ENCODE measurements at regions not wholly inside any gene's neighbourhood (a gene's known extent, or its start where the extent isn't known, plus 50 kb on each side); places are given as distances from the start of the nearest gene placed in this dataset.
A peak's percentile ranks its signal among the peaks of the same experiment; 100 is the strongest.

GRCh38 chr1:3954170-3955169 is 54.4 kb upstream of the C1orf174 start:
- Mint-ChIP-seq H3K27ac (no peak overlapping the region), H3K4me1 (no peaks in the 10 kb centered on the region), H3K9me3 (peaks cover 0 to 8% of the 10 kb centered on the region in 2 donors), H3K4me3 (no peak overlapping the region), H3K27me3 (peaks cover 26% of the 10 kb centered on the region)
- DNase-seq (no peak), ATAC-seq (no peak)

GRCh38 chr1:3955196-3955772 is 55.2 kb upstream of the C1orf174 start:
- H3K4me1 Mint-ChIP-seq, result no peaks in the 10 kb centered on the region
- H3K9me3 Mint-ChIP-seq, result peaks cover 0 to 3% of the 10 kb centered on the region in 2 donors
- no peak for DNase-seq
- H3K27ac Mint-ChIP-seq, result peak overlapping the region in 1 of 2 donors; percentile 61
- no peak overlapping the region for H3K4me3 Mint-ChIP-seq
- peaks cover 26% of the 10 kb centered on the region for H3K27me3 Mint-ChIP-seq
- no peak for ATAC-seq

GRCh38 chr1:3956527-3957170 is 56.6 kb upstream of the C1orf174 start:
- H3K27me3 Mint-ChIP-seq, result peaks cover 26% of the 10 kb centered on the region
- no peaks in the 10 kb centered on the region for H3K4me1 Mint-ChIP-seq
- no peaks in the 10 kb centered on the region for H3K9me3 Mint-ChIP-seq
- no peak overlapping the region for H3K4me3 Mint-ChIP-seq
- ATAC-seq, result no peak
- DNase-seq, result no peak
- H3K27ac Mint-ChIP-seq, result no peak overlapping the region

GRCh38 chr1:3959361-3959760 is 59.3 kb upstream of the C1orf174 start:
- no peak for ATAC-seq
- DNase-seq, result no peak
- Mint-ChIP-seq H3K4me1 (no peaks in the 10 kb centered on the region), H3K4me3 (no peak overlapping the region), H3K9me3 (no peaks in the 10 kb centered on the region), H3K27ac (no peak overlapping the region), H3K27me3 (peaks cover 15% of the 10 kb centered on the region)

DNA sequence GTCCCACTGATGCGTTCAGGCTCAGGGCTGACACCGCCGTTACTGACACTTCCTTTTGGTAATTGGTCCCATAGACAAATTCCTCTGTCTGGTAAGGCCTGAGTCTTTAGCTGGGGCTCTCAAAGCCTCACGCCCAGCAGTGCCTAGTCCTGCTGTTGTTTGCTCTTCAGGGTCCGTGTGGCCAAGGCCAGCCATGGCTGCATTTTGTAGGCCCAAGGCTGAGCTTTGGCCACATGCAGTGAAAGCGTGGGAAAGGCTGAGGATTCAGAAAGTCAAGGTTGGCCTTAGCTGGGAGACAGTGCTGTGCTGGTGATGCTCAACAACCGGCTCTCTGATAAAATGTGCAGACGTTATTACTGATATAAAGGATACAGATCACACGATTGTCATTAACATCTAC is 63.5 kb upstream of the C1orf174 start:
- Mint-ChIP-seq H3K9me3 (peaks cover 0 to 9% of the 10 kb centered on the region in 2 donors), H3K4me1 (no peaks in the 10 kb centered on the region), H3K27me3 (peaks cover 17% of the 10 kb centered on the region), H3K4me3 (no peak overlapping the region), H3K27ac (no peak overlapping the region)
- ATAC-seq (no peak), DNase-seq (no peak)

DNA sequence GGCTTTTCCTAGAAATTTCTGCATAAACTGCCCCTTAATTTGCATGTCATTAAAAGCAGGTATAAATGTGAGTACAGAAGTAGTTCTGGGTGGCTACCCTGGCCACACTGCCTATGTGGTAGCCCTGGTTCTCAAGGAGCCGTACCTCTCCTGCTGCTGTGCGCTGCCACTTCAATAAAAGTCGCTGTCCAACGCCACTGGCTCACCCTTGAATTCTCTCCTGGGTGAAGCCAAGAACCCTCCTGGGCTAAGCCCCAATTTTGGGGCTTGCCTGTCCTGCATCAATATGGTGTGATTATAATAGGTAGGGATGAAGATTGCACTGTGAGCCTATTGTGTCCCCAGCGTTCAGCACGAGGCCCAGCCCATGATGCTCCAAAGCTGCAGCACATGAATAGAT is 65.6 kb upstream of the C1orf174 start:
- ATAC-seq, result no peak
- no peaks in the 10 kb centered on the region for H3K4me1 Mint-ChIP-seq

GRCh38 chr1:3968851-3969250 is 68.8 kb upstream of the C1orf174 start:
- Mint-ChIP-seq H3K27me3 (peaks cover 17% of the 10 kb centered on the region), H3K4me1 (no peaks in the 10 kb centered on the region), H3K27ac (no peak overlapping the region)

More for the DNA sequence above, 65.6 kb upstream of the C1orf174 start:
- no peak for DNase-seq
- H3K4me3 Mint-ChIP-seq, result no peak overlapping the region
- H3K27me3 Mint-ChIP-seq, result peaks cover 17% of the 10 kb centered on the region
- no peak overlapping the region for H3K27ac Mint-ChIP-seq
- H3K9me3 Mint-ChIP-seq, result peaks cover 0 to 14% of the 10 kb centered on the region in 2 donors

GRCh38 chr1:3971981-3972380 is 71.9 kb upstream of the C1orf174 start:
- Mint-ChIP-seq H3K4me1 (no peaks in the 10 kb centered on the region), H3K9me3 (peaks cover 0 to 14% of the 10 kb centered on the region in 2 donors), H3K4me3 (no peak overlapping the region), H3K27ac (no peak overlapping the region), H3K27me3 (peaks cover 26% of the 10 kb centered on the region)
- ATAC-seq, result no peak
- no peak for DNase-seq

More at GRCh38 chr1:3968851-3969250, 68.8 kb upstream of the C1orf174 start:
- Mint-ChIP-seq H3K4me3 (no peak overlapping the region), H3K9me3 (peaks cover 0 to 14% of the 10 kb centered on the region in 2 donors)
- ATAC-seq, result no peak
- DNase-seq, result no peak

DNA sequence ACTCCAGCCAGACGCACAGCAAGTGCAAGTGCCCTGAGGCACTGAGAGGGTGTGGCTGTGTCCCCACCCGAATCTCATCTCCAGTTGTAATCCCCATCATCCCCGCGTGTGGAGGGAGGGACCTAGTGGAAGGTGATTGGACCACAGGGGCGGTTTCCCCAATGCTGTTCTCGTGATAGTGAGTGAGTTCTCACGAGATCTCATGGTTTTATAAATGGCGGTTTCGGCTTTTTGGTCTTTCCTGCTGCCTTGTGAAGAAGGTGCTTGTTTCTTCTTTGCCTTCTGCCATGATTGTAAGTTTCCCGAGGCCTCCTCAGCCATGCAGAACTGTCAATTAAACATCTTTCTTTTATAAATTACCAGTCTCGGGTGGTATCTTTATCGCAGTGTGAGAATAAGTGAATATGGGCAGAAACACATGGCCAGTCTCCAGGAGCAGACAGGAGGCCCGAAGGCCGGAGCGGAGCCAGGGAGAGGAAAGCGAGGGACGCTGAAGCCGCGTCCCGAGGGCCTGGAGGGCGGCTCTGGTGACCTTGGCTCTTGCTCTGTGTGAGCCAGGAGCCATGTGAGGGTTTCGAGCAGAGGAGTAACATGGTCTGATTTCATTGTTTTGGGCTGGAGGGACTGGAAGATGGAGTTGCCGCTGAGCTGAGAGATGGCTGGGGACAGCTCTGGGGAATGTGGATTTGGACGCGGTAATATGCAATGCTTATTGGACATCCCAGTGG is 76.0 kb upstream of the C1orf174 start:
- peaks cover 11% of the 10 kb centered on the region for H3K27me3 Mint-ChIP-seq
- H3K9me3 Mint-ChIP-seq, result no peaks in the 10 kb centered on the region
- no peak overlapping the region for H3K4me3 Mint-ChIP-seq
- no peak for ATAC-seq
- H3K4me1 Mint-ChIP-seq, result no peaks in the 10 kb centered on the region
- H3K27ac Mint-ChIP-seq, result peak overlapping the region in 1 of 2 donors; percentile 84
- no peak for DNase-seq

GRCh38 chr1:3976821-3977220 is 76.7 kb upstream of the C1orf174 start:
- DNase-seq, result no peak
- Mint-ChIP-seq H3K27me3 (peaks cover 11% of the 10 kb centered on the region), H3K4me3 (no peak overlapping the region), H3K4me1 (no peaks in the 10 kb centered on the region), H3K27ac (no peak overlapping the region), H3K9me3 (no peaks in the 10 kb centered on the region)
- no peak for ATAC-seq

DNA sequence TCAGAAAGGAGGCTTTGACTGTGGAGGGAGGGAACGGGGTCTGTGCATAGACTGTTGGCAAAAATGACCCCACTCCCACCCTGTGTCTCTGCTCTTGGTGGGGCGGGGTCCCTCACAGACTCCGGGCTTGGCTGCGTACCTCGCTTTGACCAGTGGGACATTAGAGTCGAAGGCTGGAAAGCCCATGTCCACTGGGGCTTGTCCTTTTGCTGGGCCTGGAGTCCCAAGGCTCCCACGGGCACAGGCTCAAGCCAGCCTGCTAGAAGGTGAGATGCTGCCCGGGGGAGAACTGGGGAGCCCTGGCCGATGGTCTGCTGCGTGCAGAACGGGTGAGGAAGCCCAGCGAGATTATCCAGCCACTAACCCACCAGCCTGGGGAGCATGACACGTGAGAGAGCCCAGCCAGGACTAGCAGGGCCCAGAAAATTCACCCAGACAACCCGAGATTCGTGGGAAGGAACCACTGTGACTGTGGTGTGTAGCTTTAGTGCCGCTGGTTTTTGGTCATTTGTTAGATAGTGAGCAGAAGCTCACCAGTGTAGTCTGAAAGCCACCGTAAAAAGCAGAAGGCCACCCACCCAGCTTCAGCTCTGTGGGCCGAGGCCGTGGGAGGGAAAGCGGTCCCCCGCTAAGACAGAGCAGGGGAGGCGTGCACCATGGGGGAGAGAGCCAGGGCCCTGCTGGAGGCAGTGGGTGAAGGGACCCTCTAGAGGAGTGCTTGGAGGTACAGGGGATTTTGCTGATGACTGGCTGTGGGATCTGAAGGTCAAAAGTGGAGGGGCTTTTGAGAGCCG is 78.3 kb upstream of the C1orf174 start:
- peaks cover 26% of the 10 kb centered on the region for H3K27me3 Mint-ChIP-seq
- no peak for ATAC-seq
- H3K9me3 Mint-ChIP-seq, result no peaks in the 10 kb centered on the region
- H3K4me1 Mint-ChIP-seq, result no peaks in the 10 kb centered on the region
- DNase-seq, result no peak
- H3K27ac Mint-ChIP-seq, result no peak overlapping the region
- H3K4me3 Mint-ChIP-seq, result no peak overlapping the region

GRCh38 chr1:3978990-3979325 is 78.9 kb upstream of the C1orf174 start:
- DNase-seq (no peak), ATAC-seq (no peak)
- Mint-ChIP-seq H3K27me3 (peaks cover 27% of the 10 kb centered on the region), H3K4me3 (no peak overlapping the region), H3K27ac (no peak overlapping the region), H3K4me1 (no peaks in the 10 kb centered on the region), H3K9me3 (no peaks in the 10 kb centered on the region)

GRCh38 chr1:3981261-3981660 is 81.2 kb upstream of the C1orf174 start:
- H3K9me3 Mint-ChIP-seq, result no peaks in the 10 kb centered on the region
- H3K4me1 Mint-ChIP-seq, result no peaks in the 10 kb centered on the region
- DNase-seq, result no peak
- no peak for ATAC-seq
- peaks cover 24% of the 10 kb centered on the region for H3K27me3 Mint-ChIP-seq
- no peak overlapping the region for H3K27ac Mint-ChIP-seq
- H3K4me3 Mint-ChIP-seq, result no peak overlapping the region

- H3K9me3 Mint-ChIP-seq, result no peaks in the 10 kb centered on the region
- H3K4me3 Mint-ChIP-seq, result no peak overlapping the region
- H3K27me3 Mint-ChIP-seq, result peaks cover 17% of the 10 kb centered on the region
- DNase-seq, result no peak
- H3K27ac Mint-ChIP-seq, result no peak overlapping the region
- H3K4me1 Mint-ChIP-seq, result no peaks in the 10 kb centered on the region
- ATAC-seq, result no peak
These were observed 81.9 kb upstream of the C1orf174 start for GRCh38 chr1:3981746-3982505.
